BJ (cell line): ENCODE measurements at regions not wholly inside any gene's neighbourhood (a gene's known extent, or its start where the extent isn't known, plus 50 kb on each side); places are given as distances from the start of the nearest gene placed in this dataset. TPM values are rescaled to one million over a fixed set of nuclear protein-coding genes. Genes with fewer than 3 reads are reported as not detected.

ENCODE experiments used
- CTCF ChIA-PET: fragments of 350-600 bp; formaldehyde crosslinking; extraction: SDS; loops from one replicate; lab custom pipeline; 2021; ENCODE audit warnings: antibody characterized with exemption, inconsistent platforms; lab: Yijun Ruan, JAX
- POLR2A ChIA-PET: fragments of 300-600 bp; sonication (Branson Sonifier 250); formaldehyde crosslinking; extraction: SDS; loops from one replicate; lab custom pipeline; 2021; ENCODE audit warnings: antibody characterized with exemption; lab: Charles Lee
- DNase-seq: peaks from one replicate; pipeline ENCODE4 v3.0.0-alpha.2; 2011; ENCODE audit warnings: low read depth
- H3K27me3 ChIP-seq: 2 replicates; pipeline ENCODE4 v1.6.0; 2011; ENCODE audit warnings: low read length; ENCODE audit not compliant: control insufficient read depth, insufficient read depth
- H3K36me3 ChIP-seq: 2 replicates; pipeline ENCODE4 v1.5.1; 2011; ENCODE audit warnings: low read length; ENCODE audit not compliant: control insufficient read depth, insufficient read depth
- H3K4me3 ChIP-seq: 2 replicates; pipeline ENCODE4 v1.5.1; 2011; ENCODE audit warnings: low read depth, mild to moderate bottlenecking, control low read depth, low read length
- small RNA-seq: library from RNA; depleted of rRNA; stranded (forward); fragments of <200 nt; gene quantifications from one replicate; pipeline ENCODE3, GENCODE V24; 2012; ENCODE audit warnings: low replicate concordance, low read depth; ENCODE audit not compliant: insufficient read length
- TF ChIP-seq, protein P1 (sequence below): IDR thresholded peaks from 2 replicates; pipeline ENCODE4 v1.5.1; 2011; ENCODE audit warnings: low read depth, mild to moderate bottlenecking, control low read depth, inconsistent platforms, low read length, moderate library complexity; ENCODE audit not compliant: insufficient read depth

DNA sequence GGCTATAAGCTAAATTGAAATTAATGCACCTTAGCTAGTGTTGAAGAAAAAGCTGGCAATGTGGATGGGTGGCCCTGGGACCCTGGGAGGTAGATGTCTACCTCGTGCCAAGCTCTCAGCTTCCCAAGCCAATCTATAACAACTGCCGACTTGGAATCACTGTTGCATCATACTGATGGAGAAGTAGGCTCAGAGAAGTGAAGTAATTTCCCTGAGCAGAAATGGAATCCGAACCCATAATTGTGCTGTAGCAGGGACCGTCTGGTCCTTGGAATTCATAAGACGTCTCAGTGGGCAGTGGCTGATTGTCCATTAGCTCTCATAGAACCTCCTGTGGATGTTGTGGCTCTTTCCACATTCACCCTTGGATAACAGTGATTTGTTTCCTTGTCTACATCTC is 196.6 kb downstream of the RAB11FIP4 start:
- H3K4me3 ChIP-seq, result no peak overlapping the region
- POLR2A ChIA-PET, result no interaction called here
- peaks cover 23% of the 10 kb centered on the region for H3K36me3 ChIP-seq
- CTCF ChIA-PET, result interaction anchor here (1.0 to 1.5 kb wide), 3 partner anchors 23 to 254 kb away, joined by 3 to 4 read pairs (median 3); no protein-coding TSS in a partner anchor
- no peak for DNase-seq
- H3K27me3 ChIP-seq, result no peaks in the 10 kb centered on the region
- TF ChIP-seq, protein P1, sequence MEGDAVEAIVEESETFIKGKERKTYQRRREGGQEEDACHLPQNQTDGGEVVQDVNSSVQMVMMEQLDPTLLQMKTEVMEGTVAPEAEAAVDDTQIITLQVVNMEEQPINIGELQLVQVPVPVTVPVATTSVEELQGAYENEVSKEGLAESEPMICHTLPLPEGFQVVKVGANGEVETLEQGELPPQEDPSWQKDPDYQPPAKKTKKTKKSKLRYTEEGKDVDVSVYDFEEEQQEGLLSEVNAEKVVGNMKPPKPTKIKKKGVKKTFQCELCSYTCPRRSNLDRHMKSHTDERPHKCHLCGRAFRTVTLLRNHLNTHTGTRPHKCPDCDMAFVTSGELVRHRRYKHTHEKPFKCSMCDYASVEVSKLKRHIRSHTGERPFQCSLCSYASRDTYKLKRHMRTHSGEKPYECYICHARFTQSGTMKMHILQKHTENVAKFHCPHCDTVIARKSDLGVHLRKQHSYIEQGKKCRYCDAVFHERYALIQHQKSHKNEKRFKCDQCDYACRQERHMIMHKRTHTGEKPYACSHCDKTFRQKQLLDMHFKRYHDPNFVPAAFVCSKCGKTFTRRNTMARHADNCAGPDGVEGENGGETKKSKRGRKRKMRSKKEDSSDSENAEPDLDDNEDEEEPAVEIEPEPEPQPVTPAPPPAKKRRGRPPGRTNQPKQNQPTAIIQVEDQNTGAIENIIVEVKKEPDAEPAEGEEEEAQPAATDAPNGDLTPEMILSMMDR, result no peak

Small RNA genes in the stretch of these regions (small RNA-seq; reads per million reads assigned to genes)
- gene AC007923.3 (not detected), gene RNU6-1134P (not detected)
